ENCODE measurements at regions not wholly inside any gene's neighbourhood (a gene's known extent, or its start where the extent isn't known, plus 50 kb on each side); places are given as distances from the start of the nearest gene placed in this dataset.

- TF ChIP-seq CTCF (IDR thresholded peaks at IDR 0.05): no peak
- DNase-seq: no peak
- Mint-ChIP-seq H3K4me3 (no peak overlapping the region), H3K9me3 (peaks cover 6% of the 10 kb centered on the region), H3K27ac (no peak overlapping the region), H3K4me1 (no peaks in the 10 kb centered on the region), H3K36me3 (ENCODE audit: low read depth) (no peaks in the 10 kb centered on the region), H3K27me3 (ENCODE audit: low read depth, poor library complexity) (no peaks in the 10 kb centered on the region)
Observed at GRCh38 chr13:69604698-69605097, 502.9 kb upstream of the ATXN8OS start.

- Mint-ChIP-seq H3K27me3 (ENCODE audit: low read depth, poor library complexity) (no peaks in the 10 kb centered on the region), H3K9me3 (peaks cover 6% of the 10 kb centered on the region), H3K27ac (no peak overlapping the region), H3K36me3 (ENCODE audit: low read depth) (no peaks in the 10 kb centered on the region), H3K4me1 (no peaks in the 10 kb centered on the region), H3K4me3 (no peak overlapping the region)
- DNase-seq: no peak
- TF ChIP-seq CTCF (IDR thresholded peaks at IDR 0.05): no peak
Observed at GRCh38 chr13:69603144-69603853, 504.3 kb upstream of the ATXN8OS start.

GRCh38 chr13:69601661-69602060, 506.0 kb upstream of the ATXN8OS start:
- Mint-ChIP-seq H3K27ac (no peak overlapping the region), H3K4me3 (no peak overlapping the region)
- no peak for TF ChIP-seq CTCF (IDR thresholded peaks at IDR 0.05)

GRCh38 chr13:69600811-69601210, 506.8 kb upstream of the ATXN8OS start:
- no peaks in the 10 kb centered on the region for H3K4me1 Mint-ChIP-seq
- TF ChIP-seq CTCF (IDR thresholded peaks at IDR 0.05): no peak
- H3K4me3 Mint-ChIP-seq: no peak overlapping the region
- no peak overlapping the region for H3K27ac Mint-ChIP-seq
- DNase-seq: no peak
- no peaks in the 10 kb centered on the region for H3K36me3 Mint-ChIP-seq (ENCODE audit: low read depth)
- no peaks in the 10 kb centered on the region for H3K9me3 Mint-ChIP-seq
- H3K27me3 Mint-ChIP-seq (ENCODE audit: low read depth, poor library complexity): no peaks in the 10 kb centered on the region

More at GRCh38 chr13:69601661-69602060, 506.0 kb upstream of the ATXN8OS start:
- DNase-seq: no peak
- Mint-ChIP-seq H3K9me3 (peaks cover 6% of the 10 kb centered on the region), H3K27me3 (ENCODE audit: low read depth, poor library complexity) (no peaks in the 10 kb centered on the region), H3K36me3 (ENCODE audit: low read depth) (no peaks in the 10 kb centered on the region), H3K4me1 (no peaks in the 10 kb centered on the region)

GRCh38 chr13:69597088-69597487, 510.5 kb upstream of the ATXN8OS start:
- Mint-ChIP-seq H3K4me1 (no peaks in the 10 kb centered on the region), H3K27ac (no peak overlapping the region), H3K27me3 (ENCODE audit: low read depth, poor library complexity) (no peaks in the 10 kb centered on the region), H3K4me3 (no peak overlapping the region), H3K9me3 (no peaks in the 10 kb centered on the region), H3K36me3 (ENCODE audit: low read depth) (no peaks in the 10 kb centered on the region)
- DNase-seq: no peak
- TF ChIP-seq CTCF (IDR thresholded peaks at IDR 0.05): no peak

GRCh38 chr13:69595181-69595580, 512.4 kb upstream of the ATXN8OS start:
- H3K27me3 Mint-ChIP-seq (ENCODE audit: low read depth, poor library complexity): no peaks in the 10 kb centered on the region
- TF ChIP-seq CTCF (IDR thresholded peaks at IDR 0.05): no peak

More at GRCh38 chr13:69595181-69595580, 512.4 kb upstream of the ATXN8OS start:
- no peak overlapping the region for H3K27ac Mint-ChIP-seq
- no peak for DNase-seq
- H3K9me3 Mint-ChIP-seq: no peaks in the 10 kb centered on the region
- no peak overlapping the region for H3K4me3 Mint-ChIP-seq
- no peaks in the 10 kb centered on the region for H3K36me3 Mint-ChIP-seq (ENCODE audit: low read depth)
- no peaks in the 10 kb centered on the region for H3K4me1 Mint-ChIP-seq

Measured in nephron progenitor cell (in vitro differentiated cells).